Activated CD4-positive, alpha-beta T cell treated with anti-CD3 and anti-CD28 coated beads, Interleukin-2, amount 50 U/mL, for 4 hours (primary cell): ENCODE measurements at regions not wholly inside any gene's neighbourhood (a gene's known extent, or its start where the extent isn't known, plus 50 kb on each side); places are given as distances from the start of the nearest gene placed in this dataset.

ENCODE experiments used
- DNase-seq, 2 experiments: peaks; one replicate each; pipeline ENCODE4 v3.0.0-alpha.2; 2020

GRCh38 chr20:50258790-50259483 is 68.3 kb downstream of the CEBPB start:
- no peak for DNase-seq

GRCh38 chr20:50259705-50260478 is 69.3 kb downstream of the CEBPB start:
- DNase-seq: no peak

GRCh38 chr20:50260479-50261221 is 70.0 kb downstream of the CEBPB start:
- DNase-seq: no peak

GRCh38 chr20:50261471-50262212 is 71.0 kb downstream of the CEBPB start:
- DNase-seq: no peak

- DNase-seq: no peak
Measured at GRCh38 chr20:50263831-50264230, 73.2 kb downstream of the CEBPB start.

- DNase-seq: no peak
Measured at GRCh38 chr20:50264534-50265145, 74.0 kb downstream of the CEBPB start.

- DNase-seq: no peak
Measured at GRCh38 chr20:50265245-50265946, 74.8 kb downstream of the CEBPB start.

DNA sequence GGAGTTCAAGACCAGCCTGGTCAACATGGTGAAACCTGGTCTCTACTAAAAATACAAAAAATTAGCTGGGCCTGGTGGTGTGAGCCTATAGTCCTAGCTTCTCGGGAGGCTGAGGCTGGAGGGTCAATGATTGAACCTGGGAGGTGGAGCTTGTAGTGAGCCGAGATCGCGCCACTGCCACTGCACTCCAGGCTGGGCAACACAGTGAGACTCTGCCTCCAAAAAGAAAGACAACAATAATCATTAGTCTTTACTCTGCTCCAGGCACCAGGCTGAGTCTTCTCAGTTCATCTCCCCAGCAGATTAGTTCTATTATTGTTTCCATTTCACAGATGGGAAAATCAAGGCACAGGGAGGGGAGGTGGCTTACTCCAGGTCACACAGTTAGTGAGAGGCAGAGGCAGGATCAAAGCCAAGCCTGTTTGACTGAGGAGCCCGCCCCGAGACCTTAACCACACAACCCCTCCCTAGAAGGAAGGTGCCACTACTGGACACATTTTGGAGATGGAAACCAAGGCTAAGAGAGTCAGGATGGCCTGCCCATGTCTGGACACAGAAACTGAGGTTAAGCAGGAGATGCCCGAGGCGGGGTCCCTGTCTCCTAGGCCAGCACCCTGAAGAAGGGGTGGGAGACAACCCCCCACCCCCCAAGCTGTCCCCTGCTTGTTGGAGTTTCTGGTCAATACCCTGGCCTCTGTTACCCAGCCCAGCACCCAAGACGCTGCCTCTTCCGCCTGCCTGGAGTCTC is 75.8 kb downstream of the CEBPB start:
- no peak for DNase-seq

DNA sequence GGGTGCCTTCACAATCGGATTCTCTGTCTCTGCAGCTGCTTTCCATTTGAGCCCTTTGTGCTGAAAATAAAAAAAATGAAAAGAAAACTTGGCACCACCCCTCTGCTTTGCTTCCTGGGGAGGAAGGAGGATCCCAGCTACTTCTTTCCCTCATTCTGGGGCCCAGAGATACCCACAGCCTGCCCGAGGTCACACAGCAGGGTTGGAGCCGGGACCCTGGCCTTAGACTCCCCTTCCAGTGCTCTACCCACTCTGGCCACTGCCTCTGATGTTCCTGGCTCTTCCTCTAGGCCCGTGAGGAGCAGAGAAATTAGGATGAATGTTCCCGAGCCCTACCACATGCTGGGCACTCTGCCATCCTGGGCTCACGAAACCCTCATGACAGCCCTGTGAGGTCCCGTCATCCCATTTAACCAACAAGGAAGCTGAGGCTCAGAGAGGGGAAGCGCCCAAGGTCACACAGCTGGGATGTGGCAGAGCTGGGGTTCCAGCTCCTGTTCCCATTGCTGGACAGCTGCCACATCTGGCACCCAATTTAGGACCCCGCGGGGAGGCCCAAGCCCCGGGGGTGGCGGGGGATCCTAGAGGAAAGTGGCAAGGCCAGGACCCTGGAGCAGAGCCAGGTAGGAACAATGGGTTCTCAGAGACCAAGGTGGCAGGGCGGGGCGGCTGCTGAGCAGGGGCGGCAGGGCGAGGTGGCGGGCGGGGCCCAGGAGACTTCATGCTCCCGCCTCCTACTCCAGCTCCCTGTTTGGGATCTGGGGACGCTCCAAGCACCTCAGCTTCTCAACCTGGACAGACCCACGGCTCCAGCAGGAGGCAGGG is 76.6 kb downstream of the CEBPB start:
- DNase-seq: no peak

DNA sequence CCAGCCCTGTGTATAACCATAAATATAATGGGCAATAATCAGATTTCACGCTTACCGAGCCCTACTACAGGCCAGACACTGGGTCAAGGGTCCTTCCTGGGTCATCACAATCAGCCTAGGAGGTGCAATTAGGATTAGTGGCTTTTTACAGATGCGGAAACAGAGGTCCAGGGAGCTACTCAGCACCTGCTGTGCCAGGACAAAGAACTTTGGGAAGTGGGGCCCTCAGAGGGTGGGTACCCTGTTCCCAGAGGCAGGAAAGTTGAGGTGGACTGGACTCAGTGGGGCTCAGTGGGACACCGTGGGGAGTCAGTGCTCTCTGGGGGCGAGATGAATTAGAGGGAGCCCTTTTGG is 77.2 kb downstream of the CEBPB start:
- DNase-seq: no peak

DNA sequence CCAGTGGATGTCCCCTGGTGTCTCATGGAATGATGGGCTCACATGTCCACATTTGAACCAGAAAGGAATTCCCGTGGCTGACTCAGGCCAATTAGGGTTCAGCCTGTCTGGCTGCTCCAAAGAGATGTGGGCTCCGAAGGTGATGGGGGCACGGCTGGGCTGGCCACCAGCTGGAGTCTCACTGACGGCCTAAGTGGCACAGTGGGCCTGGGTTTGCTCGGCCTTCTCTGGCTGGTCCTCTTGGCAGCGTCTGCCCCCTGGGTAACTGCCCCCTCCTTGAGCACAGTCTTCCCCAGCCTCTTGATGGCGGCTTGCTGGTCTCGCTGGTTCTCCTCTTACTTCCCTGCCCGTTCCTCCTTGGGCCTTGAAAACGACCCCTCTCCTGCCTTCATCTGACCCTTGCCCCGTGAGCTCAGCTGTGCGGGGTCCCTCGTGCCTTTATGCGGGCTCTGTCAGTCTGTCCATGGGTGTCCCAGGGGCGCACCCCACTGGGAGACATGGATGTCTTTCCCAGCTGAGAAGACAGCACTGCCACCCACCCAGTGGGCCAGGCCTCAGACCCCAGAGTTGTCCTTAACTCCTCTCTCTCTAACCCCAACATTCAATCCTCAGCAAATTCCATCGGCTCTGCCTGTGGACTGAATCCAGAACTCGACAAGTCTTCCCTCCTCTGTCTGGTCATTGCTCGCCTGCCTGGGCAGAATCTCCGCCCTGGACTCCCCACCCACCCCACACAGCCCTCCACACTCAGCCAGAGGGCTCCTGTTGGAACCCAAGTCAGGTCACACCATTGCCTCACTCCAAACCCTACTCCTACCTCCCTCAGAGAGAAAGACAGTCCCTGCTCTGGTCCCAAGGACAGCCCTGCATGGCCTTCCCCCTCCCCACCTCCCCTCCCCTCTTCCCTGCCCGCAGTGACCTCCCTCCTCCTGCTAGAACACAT is 78.7 kb downstream of the CEBPB start:
- DNase-seq: no peak

DNA sequence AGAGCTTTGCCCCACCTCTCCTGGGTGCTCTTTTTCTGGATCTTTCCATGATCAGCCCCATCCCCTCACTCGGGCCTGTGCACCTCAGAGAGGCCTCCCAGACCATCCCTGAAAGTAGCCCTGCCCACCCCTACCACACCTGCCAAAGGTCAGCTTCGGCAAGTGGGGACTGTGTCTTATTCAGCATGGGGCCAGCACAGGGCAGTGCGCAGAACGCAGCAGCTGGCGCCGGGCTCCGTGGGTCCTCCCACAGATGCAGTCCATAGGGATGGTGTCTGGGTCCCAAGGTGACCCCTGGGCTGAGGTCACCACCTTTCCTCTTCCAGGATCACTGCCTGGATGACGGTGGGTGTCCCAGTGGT is 79.4 kb downstream of the CEBPB start:
- no peak for DNase-seq

GRCh38 chr20:50270569-50270968 is 79.9 kb downstream of the CEBPB start:
- no peak for DNase-seq

- DNase-seq: no peak
Measured at GRCh38 chr20:50271176-50271575, 80.5 kb downstream of the CEBPB start.

DNA sequence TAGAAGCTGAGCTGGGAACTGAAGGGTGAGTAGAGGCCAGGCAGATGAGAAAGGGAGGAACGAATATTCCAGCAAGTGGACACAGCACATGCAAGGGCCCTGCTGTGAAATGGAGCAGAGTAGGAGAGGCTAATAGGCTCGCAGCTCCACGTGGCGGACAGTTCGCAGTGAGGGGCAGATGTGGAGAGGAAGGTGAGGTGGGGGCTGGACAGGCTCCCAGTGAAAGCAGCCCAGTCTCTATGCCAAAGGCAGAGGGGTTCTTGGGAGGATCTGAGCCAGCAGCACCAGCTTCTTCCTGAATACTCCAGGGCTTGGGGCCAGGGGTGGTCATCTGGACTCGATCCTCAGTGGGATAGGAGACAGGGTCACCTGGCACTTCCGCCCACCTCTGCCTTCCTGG is 81.0 kb downstream of the CEBPB start:
- no peak for DNase-seq

DNA sequence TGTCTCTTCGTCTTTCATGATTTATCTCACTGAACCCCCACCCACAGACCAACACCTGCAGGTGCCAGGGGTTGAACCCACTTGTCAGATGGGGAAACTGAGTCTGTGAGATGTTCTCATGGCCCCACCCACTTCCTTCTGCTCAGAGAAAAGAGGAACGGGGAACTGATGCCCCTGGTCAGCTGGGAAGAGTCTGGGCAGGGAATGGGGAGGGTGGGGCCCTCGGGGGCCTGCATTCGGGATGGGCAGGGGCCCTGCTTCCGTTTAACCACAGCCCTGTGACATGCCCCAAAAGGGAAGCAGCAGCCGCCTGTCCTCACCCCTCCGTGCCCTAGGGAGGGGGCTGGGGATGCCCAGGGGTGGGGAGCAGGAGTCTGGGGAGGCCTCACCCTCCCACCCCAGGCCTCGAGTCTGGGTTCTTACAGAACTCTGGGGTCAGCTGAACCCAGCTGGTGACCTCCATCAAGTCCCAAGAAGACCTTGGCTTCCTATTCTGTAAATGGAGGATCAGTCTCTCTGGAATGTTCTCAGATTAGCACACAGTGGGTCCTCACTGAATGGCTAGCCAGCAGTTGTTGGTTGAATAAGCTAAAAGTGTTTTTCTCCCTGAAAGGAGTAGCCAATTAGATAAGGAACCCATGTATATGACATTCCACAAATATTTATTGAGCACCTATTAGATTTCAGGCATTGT is 81.5 kb downstream of the CEBPB start:
- DNase-seq: no peak

- no peak for DNase-seq
Measured at GRCh38 chr20:50272724-50273446, 82.3 kb downstream of the CEBPB start.
